ENCODE measurements at regions not wholly inside any gene's neighbourhood (a gene's known extent, or its start where the extent isn't known, plus 50 kb on each side); places are given as distances from the start of the nearest gene placed in this dataset.

DNA sequence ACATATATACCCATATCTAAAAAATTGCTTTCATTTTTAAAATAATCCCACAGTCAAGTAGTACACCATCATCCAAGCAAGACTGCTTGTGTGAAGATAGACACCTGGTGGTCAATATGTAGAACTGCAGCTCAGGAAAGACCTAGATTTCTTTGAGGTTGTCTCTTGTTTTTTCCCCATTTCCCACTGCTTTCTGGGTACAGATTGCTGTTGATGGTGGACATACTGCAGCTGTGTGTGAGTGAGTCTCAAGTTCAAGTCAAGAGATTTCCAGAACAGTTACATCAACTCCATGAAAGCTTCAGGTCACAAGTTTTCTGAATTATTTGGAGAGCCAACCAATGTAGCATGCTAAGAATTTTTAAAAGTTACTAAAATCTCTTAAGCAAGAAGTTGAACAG is 306.4 kb downstream of the DUSP10 start:
- H3K4me3 ChIP-seq (ENCODE audit: control insufficient read depth in 2 of 3, extremely low read depth in 1 of 3, insufficient read depth in 2 of 3, low read depth in 1 of 3, low read length in 3 of 3): no peak overlapping the region
- no peaks in the 10 kb centered on the region for H3K27me3 ChIP-seq (ENCODE audit: control insufficient read depth, extremely low read depth, insufficient read depth, low read length)
- H2AFZ ChIP-seq (ENCODE audit: control insufficient read depth, low read length): peak overlapping the region; percentile 71
- H3K9me1 ChIP-seq (ENCODE audit: control insufficient read depth, extremely low read depth, insufficient read depth, low read length): no peaks in the 10 kb centered on the region
- peak; percentile 54 to 86 (median 73) for TF ChIP-seq CTCF (optimal IDR thresholded peaks at IDR 0.05 in 1 of 3, IDR thresholded peaks at IDR 0.05 in 1 of 3, conservative IDR thresholded peaks at IDR 0.05 in 1 of 3; ENCODE audit: extremely low read depth in 1 of 3, insufficient read depth in 2 of 3, low read length in 3 of 3)
- no peak for TF ChIP-seq EZH2 (IDR thresholded peaks at IDR 0.05; ENCODE audit: low read length)
- no peak overlapping the region for H3K27ac ChIP-seq (ENCODE audit: control insufficient read depth, insufficient read depth, low read length)
- H3K4me1 ChIP-seq (ENCODE audit: control insufficient read depth, extremely low read depth, insufficient read depth, low read length): peaks cover 21% of the 10 kb centered on the region
- DNase-seq (ENCODE audit: low read depth, low spot score) (peak; percentile 36), FAIRE-seq (peak; percentile 78)
- no peak overlapping the region for H3K4me2 ChIP-seq (ENCODE audit: control insufficient read depth, extremely low read depth, insufficient read depth, low read depth, low read length)
- H3K36me3 ChIP-seq (ENCODE audit: control insufficient read depth in 2 of 2, extremely low read depth in 1 of 2, insufficient read depth in 2 of 2, low read length in 2 of 2): no peaks in the 10 kb centered on the region
- H4K20me1 ChIP-seq (ENCODE audit: control insufficient read depth, extremely low read depth, insufficient read depth, low read length): no peaks in the 10 kb centered on the region
- dilution Hi-C loops (cut with MboI; ENCODE audit: extremely low pct_ligation_motif_present, low sequenced_read_pairs): no loop called here
- H3K9me3 ChIP-seq (ENCODE audit: control insufficient read depth, low read depth, low read length): no peaks in the 10 kb centered on the region
- peak overlapping the region; percentile 23 for H3K9ac ChIP-seq (ENCODE audit: control insufficient read depth, extremely low read depth, insufficient read depth, low read length)
- no peaks in the 10 kb centered on the region for H3K79me2 ChIP-seq (ENCODE audit: control insufficient read depth, insufficient read depth, low read length)

DNA sequence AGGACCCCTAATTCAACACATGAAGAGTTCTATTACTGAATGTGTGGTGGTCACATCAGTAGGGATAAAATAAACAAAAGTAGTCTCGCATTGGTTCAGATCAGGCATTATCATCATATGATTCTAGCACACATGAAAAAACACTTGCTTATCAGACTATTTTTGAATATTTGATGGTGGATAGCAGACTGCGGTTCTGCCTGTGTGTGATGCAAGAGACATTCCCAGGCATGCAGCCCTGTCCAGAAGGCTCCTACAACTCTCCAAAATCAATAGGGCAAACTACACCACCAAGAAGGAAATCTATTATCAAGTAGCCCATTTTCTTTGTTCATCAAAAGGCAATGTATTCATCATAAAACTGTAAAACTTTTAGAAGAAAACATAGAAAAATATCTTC is 304.7 kb downstream of the DUSP10 start:
- Histone ChIP-seq H3K4me2 (ENCODE audit: control insufficient read depth, extremely low read depth, insufficient read depth, low read depth, low read length) (no peak overlapping the region), H3K4me1 (ENCODE audit: control insufficient read depth, extremely low read depth, insufficient read depth, low read length) (peaks cover 32% of the 10 kb centered on the region), H3K27me3 (ENCODE audit: control insufficient read depth, extremely low read depth, insufficient read depth, low read length) (no peaks in the 10 kb centered on the region), H3K9me3 (ENCODE audit: control insufficient read depth, low read depth, low read length) (no peaks in the 10 kb centered on the region), H2AFZ (ENCODE audit: control insufficient read depth, low read length) (no peak overlapping the region), H3K79me2 (ENCODE audit: control insufficient read depth, insufficient read depth, low read length) (no peaks in the 10 kb centered on the region), H3K9ac (ENCODE audit: control insufficient read depth, extremely low read depth, insufficient read depth, low read length) (no peak overlapping the region), H3K9me1 (ENCODE audit: control insufficient read depth, extremely low read depth, insufficient read depth, low read length) (no peaks in the 10 kb centered on the region), H3K36me3 (ENCODE audit: control insufficient read depth in 2 of 2, extremely low read depth in 1 of 2, insufficient read depth in 2 of 2, low read length in 2 of 2) (no peaks in the 10 kb centered on the region), H3K4me3 (ENCODE audit: control insufficient read depth in 2 of 3, extremely low read depth in 1 of 3, insufficient read depth in 2 of 3, low read depth in 1 of 3, low read length in 3 of 3) (no peak overlapping the region), H3K27ac (ENCODE audit: control insufficient read depth, insufficient read depth, low read length) (no peak overlapping the region), H4K20me1 (ENCODE audit: control insufficient read depth, extremely low read depth, insufficient read depth, low read length) (no peaks in the 10 kb centered on the region)
- DNase-seq (ENCODE audit: low read depth, low spot score): no peak
- dilution Hi-C loops (cut with MboI; ENCODE audit: extremely low pct_ligation_motif_present, low sequenced_read_pairs): no loop called here
- no peak for FAIRE-seq
- TF ChIP-seq EZH2 (IDR thresholded peaks at IDR 0.05; ENCODE audit: low read length): no peak
- TF ChIP-seq CTCF (optimal IDR thresholded peaks at IDR 0.05 in 1 of 3, IDR thresholded peaks at IDR 0.05 in 1 of 3, conservative IDR thresholded peaks at IDR 0.05 in 1 of 3; ENCODE audit: extremely low read depth in 1 of 3, insufficient read depth in 2 of 3, low read length in 3 of 3): no peak
